GM23338 (cell line): ENCODE measurements at regions not wholly inside any gene's neighbourhood (a gene's known extent, or its start where the extent isn't known, plus 50 kb on each side); places are given as distances from the start of the nearest gene placed in this dataset.

Experiments
- ATAC-seq: fragments of 200-7000 bp; cut with Tn5 transposase; 3 replicates; pipeline ENCODE4 v1.9.1; 2020
- DNase-seq: peaks from one replicate; pipeline ENCODE4 v3.0.0-alpha.2; 2015; ENCODE audit warnings: low spot score
- H2AFZ ChIP-seq: fragments of 200-600 bp; sonication (generic); 2 replicates; pipeline ENCODE4 v1.8.0; 2016; ENCODE audit warnings: antibody characterized with exemption, mild to moderate bottlenecking, moderate library complexity
- H3F3A ChIP-seq: fragments of 200-600 bp; sonication (generic); replicated peaks from 2 replicates; pipeline ENCODE4 v1.8.0; 2017; ENCODE audit warnings: antibody characterized with exemption, mixed run types, low read depth
- H3K27ac ChIP-seq: fragments of 200-600 bp; sonication (generic); 2 replicates; pipeline ENCODE4 v1.6.1; 2016; ENCODE audit warnings: low read depth
- H3K27me3 ChIP-seq: fragments of 200-600 bp; sonication (generic); 2 replicates; pipeline ENCODE4 v1.8.0; 2016; ENCODE audit warnings: mild to moderate bottlenecking, mixed run types, moderate library complexity; ENCODE audit not compliant: insufficient read depth
- H3K36me3 ChIP-seq: fragments of 200-600 bp; sonication (generic); 2 replicates; pipeline ENCODE4 v1.8.0; 2016; ENCODE audit warnings: mild to moderate bottlenecking; ENCODE audit not compliant: insufficient read depth
- H3K4me1 ChIP-seq: fragments of 200-600 bp; sonication (generic); 2 replicates; pipeline ENCODE4 v1.8.0; 2016; ENCODE audit warnings: mild to moderate bottlenecking, moderate library complexity; ENCODE audit not compliant: insufficient read depth
- H3K4me2 ChIP-seq: fragments of 200-600 bp; sonication (generic); 2 replicates; pipeline ENCODE4 v1.7.1; 2017; ENCODE audit warnings: mixed run types
- H3K4me3 ChIP-seq: fragments of 200-600 bp; sonication (generic); 2 replicates; pipeline ENCODE4 v1.6.1; 2016; ENCODE audit warnings: mixed run types
- H3K79me2 ChIP-seq: fragments of 200-600 bp; sonication (generic); replicated peaks from 2 replicates; pipeline ENCODE4 v1.8.0; 2017; ENCODE audit warnings: mild to moderate bottlenecking; ENCODE audit not compliant: insufficient read depth
- H3K9me2 ChIP-seq: fragments of 200-600 bp; sonication (generic); 2 replicates; pipeline ENCODE4 v1.8.0; 2017; ENCODE audit not compliant: insufficient read depth
- H4K20me1 ChIP-seq: fragments of 200-600 bp; sonication (generic); replicated peaks from 2 replicates; pipeline ENCODE4 v1.8.0; 2017; ENCODE audit warnings: mild to moderate bottlenecking; ENCODE audit not compliant: insufficient read depth
- H3K27ac Mint-ChIP-seq: 2 replicates; pipeline ENCODE4 v1.8.0; 2020; ENCODE audit warnings: inconsistent platforms, mild to moderate bottlenecking, moderate library complexity, mixed read lengths
- H3K27me3 Mint-ChIP-seq: 3 replicates; pipeline ENCODE4 v1.8.0; 2022; ENCODE audit warnings: low read depth, mild to moderate bottlenecking, moderate library complexity, mixed read lengths, inconsistent platforms; ENCODE audit not compliant: insufficient read depth, poor library complexity
- H3K36me3 Mint-ChIP-seq: 3 replicates; pipeline ENCODE4 v1.8.0; 2021; ENCODE audit warnings: low read depth, mild to moderate bottlenecking, inconsistent platforms, moderate library complexity, mixed read lengths
- H3K4me1 Mint-ChIP-seq: 3 replicates; pipeline ENCODE4 v1.8.0; 2020; ENCODE audit warnings: mild to moderate bottlenecking, inconsistent platforms, mixed read lengths
- H3K4me3 Mint-ChIP-seq: 3 replicates; pipeline ENCODE4 v1.8.0; 2021; ENCODE audit warnings: moderate library complexity, mild to moderate bottlenecking, inconsistent platforms, mixed read lengths
- H3K9me3 Mint-ChIP-seq: 3 replicates; pipeline ENCODE4 v1.8.0; 2020; ENCODE audit warnings: moderate library complexity, mild to moderate bottlenecking, inconsistent platforms, mixed read lengths
- CREB1 ChIP-seq: fragments of 250-450 bp; sonication (Bioruptor Pico); IDR thresholded peaks from 2 replicates; pipeline ENCODE4 v1.5.0; 2020; ENCODE audit warnings: low read depth, mild to moderate bottlenecking, moderate library complexity
- CTCF ChIP-seq, 2 experiments: fragments of 200-600 bp in 1 of 2; sonication (generic) in 1 of 2; conservative IDR thresholded peaks; 2 replicates each; pipeline versions ENCODE4 v1.5.1 to v1.6.1; 2016 to 2017; ENCODE audit warnings: antibody characterized with exemption in 2 of 2, low read depth in 2 of 2, mild to moderate bottlenecking in 2 of 2, moderate library complexity in 1 of 2
- ETS1 ChIP-seq: IDR thresholded peaks from 2 replicates; pipeline ENCODE4 v1.6.1; 2016; ENCODE audit warnings: antibody characterized with exemption
- EZH2 ChIP-seq: fragments of 200-600 bp; sonication (generic); IDR thresholded peaks from one replicate; pipeline ENCODE4 v1.8.0; 2017; ENCODE audit warnings: antibody characterized with exemption, mild to moderate bottlenecking, low read depth; ENCODE audit not compliant: unreplicated experiment
- EZH2phosphoT487 ChIP-seq: fragments of 200-600 bp; sonication (generic); IDR thresholded peaks from one replicate; pipeline ENCODE4 v1.8.1; 2018; ENCODE audit warnings: antibody characterized with exemption; ENCODE audit not compliant: unreplicated experiment
- JUNB ChIP-seq: IDR thresholded peaks from one replicate; pipeline ENCODE4 v1.6.1; 2016; ENCODE audit warnings: antibody characterized with exemption; ENCODE audit not compliant: unreplicated experiment
- NANOG ChIP-seq: IDR thresholded peaks from 2 replicates; pipeline ENCODE4 v1.6.1; 2016; ENCODE audit warnings: antibody characterized with exemption, borderline replicate concordance
- POLR2AphosphoS5 ChIP-seq: IDR thresholded peaks from 2 replicates; pipeline ENCODE4 v1.6.1; 2016; ENCODE audit warnings: antibody characterized with exemption, low read depth
- REST ChIP-seq: IDR thresholded peaks from one replicate; pipeline ENCODE4 v1.6.1; 2018; ENCODE audit warnings: antibody characterized with exemption; ENCODE audit not compliant: unreplicated experiment
- STAT1 ChIP-seq: IDR thresholded peaks from one replicate; pipeline ENCODE4 v1.6.1; 2016; ENCODE audit warnings: antibody characterized with exemption; ENCODE audit not compliant: unreplicated experiment
- ZNF114 ChIP-seq: fragments of 250-450 bp; sonication (Bioruptor Pico); IDR thresholded peaks from 2 replicates; pipeline ENCODE4 v1.5.0; 2020; ENCODE audit warnings: mild to moderate bottlenecking, moderate library complexity
- ZNF331 ChIP-seq: fragments of 250-450 bp; sonication (Bioruptor Pico); IDR thresholded peaks from 2 replicates; pipeline ENCODE4 v1.5.0; 2020; ENCODE audit warnings: low read depth, mild to moderate bottlenecking, moderate library complexity
- ZNF462 ChIP-seq: fragments of 250-450 bp; sonication (Bioruptor Pico); IDR thresholded peaks from 2 replicates; pipeline ENCODE4 v1.5.0; 2020; ENCODE audit warnings: mild to moderate bottlenecking, moderate library complexity

- no peak for TF ChIP-seq EZH2
These were observed 408.7 kb upstream of the RIOK2 start (continued) for GRCh38 chr5:97591781-97592180.

GRCh38 chr5:97600486-97600885 lies 417.4 kb upstream of the RIOK2 start:
- TF ChIP-seq ETS1 (no peak), CTCF (conservative IDR thresholded peaks at IDR 0.05; ENCODE audit: low read depth in 2 of 2) (no peak), STAT1 (no peak), POLR2AphosphoS5 (no peak), CREB1 (CRISPR knock-in tag) (no peak), EZH2 (no peak), JUNB (no peak), ZNF331 (CRISPR knock-in tag) (no peak), EZH2phosphoT487 (no peak), NANOG (no peak), ZNF462 (CRISPR knock-in tag) (no peak), ZNF114 (no peak), REST (no peak)
- Histone ChIP-seq H3K36me3 (no peaks in the 10 kb centered on the region), H3K4me3 (no peak overlapping the region), H3K79me2 (no peaks in the 10 kb centered on the region), H2AFZ (no peak overlapping the region), H3K4me2 (no peak overlapping the region), H3F3A (no peaks in the 10 kb centered on the region), H3K9me2 (0 out of 2 replicates have a peak, but pooled peaks cover 4% of the 10 kb centered on the region), H3K4me1 (no peaks in the 10 kb centered on the region), H3K27ac (no peak overlapping the region), H3K27me3 (no peaks in the 10 kb centered on the region), H4K20me1 (no peaks in the 10 kb centered on the region)
- Mint-ChIP-seq H3K36me3 (peaks cover 17% of the 10 kb centered on the region; the same call in 2 of the 3 replicates), H3K4me1 (no peaks in the 10 kb centered on the region), H3K27ac (no peak overlapping the region), H3K4me3 (no peak overlapping the region), H3K9me3 (peaks cover 45% of the 10 kb centered on the region), H3K27me3 (no peaks in the 10 kb centered on the region)
- DNase-seq = no peak
- no peak for ATAC-seq
